Psoas muscle (tissue), 7 donors: ENCODE measurements at regions not wholly inside any gene's neighbourhood (a gene's known extent, or its start where the extent isn't known, plus 50 kb on each side); places are given as distances from the start of the nearest gene placed in this dataset.

Experiments
- ATAC-seq, 4 donors: fragments of 200-7000 bp; cut with Tn5 transposase; one replicate each; pipeline ENCODE4 v1.9.1; 2020; ENCODE audit warnings: moderate library complexity in 3 of 4, mild to moderate bottlenecking in 2 of 4
- DNase-seq, 2 donors: peaks; one replicate each; pipeline ENCODE4 v3.0.0-alpha.2; 2020
- H3K27ac ChIP-seq: fragments of 200-600 bp; one replicate; pipeline ENCODE4 v1.8.0; 2022
- H3K27me3 ChIP-seq, 3 donors: fragments of 200-600 bp in 1 of 3; one replicate each; pipeline versions ENCODE4 v1.6.1 to v1.8.0; 2013 to 2022; ENCODE audit warnings: low read length in 2 of 3, mild to moderate bottlenecking in 2 of 3, moderate library complexity in 1 of 3; ENCODE audit not compliant: insufficient read depth in 3 of 3
- H3K36me3 ChIP-seq, 2 donors: fragments of 200-600 bp in 1 of 2; one replicate each; pipeline versions ENCODE4 v1.6.1 to v1.8.0; 2013 to 2022; ENCODE audit warnings: low read depth in 1 of 2, mild to moderate bottlenecking in 1 of 2, moderate library complexity in 1 of 2; ENCODE audit not compliant: insufficient read depth in 1 of 2
- H3K4me1 ChIP-seq: fragments of 200-600 bp; one replicate; pipeline ENCODE4 v1.8.0; 2022
- H3K4me3 ChIP-seq: fragments of 200-600 bp; one replicate; pipeline ENCODE4 v1.8.0; 2022; ENCODE audit warnings: mild to moderate bottlenecking
- H3K9me3 ChIP-seq: fragments of 200-600 bp; one replicate; pipeline ENCODE4 v1.8.0; 2022
- WGBS, 3 donors: extraction: QIAGEN DNeasy Blood & Tissue Kit; methylation state at CpG; one replicate each; pipeline versions ENCODE4 v1.1.6 to v1.1.7; 2013; 5-methylcytosine and 5-hydroxymethylcytosine counted together
- intact Hi-C, 2 donors: fragments of 100-400 bp; cut with DNase I; formaldehyde crosslinking; loops; one replicate each; pipeline versions ENCODE4 v1.11.0 to v1.14.2; 2022
- TF ChIP-seq, protein P1 (sequence below): fragments of 200-600 bp; IDR thresholded peaks from one replicate; pipeline ENCODE4 v1.8.0; 2022; ENCODE audit warnings: antibody characterized with exemption
- donor health status: healthy with polysubstance abuse.
- donor health status: DM: no; HTN: no; CAD: no; lungs with moderate emphysema.
- donor health status: Bipolar disorder and iron deficiency.
- donor health status: healthy.
- donor health status: DM: yes; HTN: yes; CAD: no.
- donor health status: DM: no; HTN: no; CAD: no.
- donor health status: DM: yes; HTN: yes; CAD: no.

DNA sequence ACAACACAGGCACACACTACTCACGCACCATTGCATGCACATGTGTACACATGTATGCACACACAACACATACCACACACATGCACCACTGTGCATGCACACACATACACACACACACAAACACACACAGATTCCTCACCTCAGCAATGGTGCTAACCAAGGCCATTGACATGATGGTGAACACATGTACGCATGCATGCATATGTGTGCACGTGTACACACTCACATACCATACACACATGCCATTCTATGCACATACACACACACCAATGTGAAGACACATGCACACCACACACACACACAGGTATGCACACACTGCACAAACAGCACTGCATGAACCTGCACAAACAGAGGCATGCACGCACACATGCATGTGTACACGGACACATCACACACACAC is 976.0 kb downstream of the DCDC2C start:
- DNase-seq (no peak), ATAC-seq (no peak)
- Histone ChIP-seq H3K9me3 (no peaks in the 10 kb centered on the region), H3K4me3 (no peak overlapping the region), H3K4me1 (no peaks in the 10 kb centered on the region), H3K27ac (no peak overlapping the region), H3K36me3 (no peaks in the 10 kb centered on the region), H3K27me3 (no peaks in the 10 kb centered on the region)
- 93 to 95% (median 95%) methylated on average over 5 of the region's 5 CpGs for WGBS, 3 donors
- intact Hi-C loops, result no loop called here
- TF ChIP-seq, protein P1, sequence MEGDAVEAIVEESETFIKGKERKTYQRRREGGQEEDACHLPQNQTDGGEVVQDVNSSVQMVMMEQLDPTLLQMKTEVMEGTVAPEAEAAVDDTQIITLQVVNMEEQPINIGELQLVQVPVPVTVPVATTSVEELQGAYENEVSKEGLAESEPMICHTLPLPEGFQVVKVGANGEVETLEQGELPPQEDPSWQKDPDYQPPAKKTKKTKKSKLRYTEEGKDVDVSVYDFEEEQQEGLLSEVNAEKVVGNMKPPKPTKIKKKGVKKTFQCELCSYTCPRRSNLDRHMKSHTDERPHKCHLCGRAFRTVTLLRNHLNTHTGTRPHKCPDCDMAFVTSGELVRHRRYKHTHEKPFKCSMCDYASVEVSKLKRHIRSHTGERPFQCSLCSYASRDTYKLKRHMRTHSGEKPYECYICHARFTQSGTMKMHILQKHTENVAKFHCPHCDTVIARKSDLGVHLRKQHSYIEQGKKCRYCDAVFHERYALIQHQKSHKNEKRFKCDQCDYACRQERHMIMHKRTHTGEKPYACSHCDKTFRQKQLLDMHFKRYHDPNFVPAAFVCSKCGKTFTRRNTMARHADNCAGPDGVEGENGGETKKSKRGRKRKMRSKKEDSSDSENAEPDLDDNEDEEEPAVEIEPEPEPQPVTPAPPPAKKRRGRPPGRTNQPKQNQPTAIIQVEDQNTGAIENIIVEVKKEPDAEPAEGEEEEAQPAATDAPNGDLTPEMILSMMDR, result no peak

DNA sequence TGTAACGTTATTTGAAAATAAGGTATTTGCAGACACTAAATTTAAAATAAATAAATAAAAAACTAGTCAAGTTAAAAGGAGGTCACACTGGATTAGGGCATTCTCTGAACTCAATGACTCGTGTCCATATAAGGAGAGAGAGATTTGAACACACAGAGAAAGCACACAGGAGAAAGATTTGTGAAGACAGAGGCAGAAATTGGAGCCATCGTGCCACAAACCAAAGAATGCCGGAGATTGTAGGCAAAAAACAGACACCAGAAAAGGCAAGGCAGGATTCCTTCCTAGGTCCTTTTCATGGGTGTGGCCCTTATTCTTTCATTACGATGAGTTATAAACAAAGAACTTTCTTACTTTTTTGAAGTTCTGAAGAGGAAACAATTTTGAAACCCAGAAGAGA is 981.5 kb downstream of the DCDC2C start:
- ATAC-seq (no peak), DNase-seq (no peak)
- TF ChIP-seq, protein P1, result no peak
- Histone ChIP-seq H3K4me3 (no peak overlapping the region), H3K4me1 (no peaks in the 10 kb centered on the region), H3K27ac (no peak overlapping the region), H3K9me3 (no peaks in the 10 kb centered on the region), H3K27me3 (no peaks in the 10 kb centered on the region), H3K36me3 (no peaks in the 10 kb centered on the region)
- WGBS, 3 donors, result 40 to 47% (median 46%) methylated on average over 5 of the region's 5 CpGs
- intact Hi-C loops, result no loop called here

GRCh38 chr2:4690913-4691312 is 987.5 kb downstream of the DCDC2C start:
- WGBS, 3 donors, result 71 to 85% (median 82%) methylated on average over 2 of the region's 2 CpGs
- DNase-seq, result no peak
- no peak for ATAC-seq
- no peak overlapping the region for H3K27ac ChIP-seq
- H3K9me3 ChIP-seq, result no peaks in the 10 kb centered on the region
- H3K36me3 ChIP-seq, result no peaks in the 10 kb centered on the region
- intact Hi-C loops, result no loop called here
- TF ChIP-seq, protein P1, result no peak
- no peaks in the 10 kb centered on the region for H3K4me1 ChIP-seq
- H3K4me3 ChIP-seq, result no peak overlapping the region
- H3K27me3 ChIP-seq, result no peaks in the 10 kb centered on the region

- intact Hi-C loops, result no loop called here
- H3K27ac ChIP-seq, result no peak overlapping the region
- H3K9me3 ChIP-seq, result no peaks in the 10 kb centered on the region
- TF ChIP-seq, protein P1, result no peak
- ATAC-seq (no peak), DNase-seq (peak in 1 of 2 donors; percentile 45)
- H3K4me1 ChIP-seq, result no peaks in the 10 kb centered on the region
- WGBS, 3 donors, result 49 to 56% (median 50%) methylated on average over 9 of the region's 9 CpGs
- no peak overlapping the region for H3K4me3 ChIP-seq
- H3K27me3 ChIP-seq, result no peaks in the 10 kb centered on the region
- H3K36me3 ChIP-seq, result no peaks in the 10 kb centered on the region
Measured at GRCh38 chr2:4693266-4693665, 989.9 kb downstream of the DCDC2C start.

GRCh38 chr2:4695281-4695861 is 992.0 kb downstream of the DCDC2C start:
- no peak for ATAC-seq
- no peak overlapping the region for H3K27ac ChIP-seq
- no peak for DNase-seq
- no peaks in the 10 kb centered on the region for H3K27me3 ChIP-seq
- intact Hi-C loops, result no loop called here
- H3K9me3 ChIP-seq, result no peaks in the 10 kb centered on the region
- TF ChIP-seq, protein P1, result no peak
- H3K4me3 ChIP-seq, result no peak overlapping the region
- 74 to 82% (median 78%) methylated on average over 2 of the region's 2 CpGs for WGBS, 3 donors
- no peaks in the 10 kb centered on the region for H3K4me1 ChIP-seq
- H3K36me3 ChIP-seq, result no peaks in the 10 kb centered on the region
